ENCODE measurements at regions not wholly inside any gene's neighbourhood (a gene's known extent, or its start where the extent isn't known, plus 50 kb on each side); places are given as distances from the start of the nearest gene placed in this dataset.

DNA sequence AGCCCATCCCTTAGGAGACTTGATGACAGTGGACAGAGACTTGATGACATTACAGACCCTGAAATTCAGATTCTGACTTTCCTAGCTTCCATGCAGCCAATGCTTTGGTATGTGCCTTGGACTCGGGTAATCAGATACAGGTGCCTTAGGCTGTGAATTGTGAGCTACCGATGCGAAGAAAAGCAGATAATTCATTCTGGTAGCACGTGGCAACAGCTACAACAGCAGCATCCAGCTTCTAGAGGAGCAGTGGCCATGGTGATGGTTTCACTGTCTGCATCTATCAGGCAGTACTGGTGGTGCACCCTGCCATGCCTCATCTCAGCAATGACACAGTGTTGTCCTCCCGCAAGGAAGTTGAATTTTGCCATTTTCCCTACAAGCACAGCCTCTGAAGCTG lies 126.9 kb upstream of the TAPT1 start (continued):
- TF ChIP-seq, protein P1, sequence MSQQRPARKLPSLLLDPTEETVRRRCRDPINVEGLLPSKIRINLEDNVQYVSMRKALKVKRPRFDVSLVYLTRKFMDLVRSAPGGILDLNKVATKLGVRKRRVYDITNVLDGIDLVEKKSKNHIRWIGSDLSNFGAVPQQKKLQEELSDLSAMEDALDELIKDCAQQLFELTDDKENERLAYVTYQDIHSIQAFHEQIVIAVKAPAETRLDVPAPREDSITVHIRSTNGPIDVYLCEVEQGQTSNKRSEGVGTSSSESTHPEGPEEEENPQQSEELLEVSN (IDR thresholded peaks at IDR 0.05) = no peak
- TF ChIP-seq SIX5 (IDR thresholded peaks at IDR 0.05; ENCODE audit: low read depth, low read length) = no peak
- no peak for TF ChIP-seq YY1 (IDR thresholded peaks at IDR 0.05; ENCODE audit: low read depth, low read length)
